KBM-7 (cell line): ENCODE measurements at regions not wholly inside any gene's neighbourhood (a gene's known extent, or its start where the extent isn't known, plus 50 kb on each side); places are given as distances from the start of the nearest gene placed in this dataset.
"Not testable (repeated sequence)": the region's sequence is repeated elsewhere in the genome, so short reads cannot be mapped to it uniquely, and the experiment has no call there.

ENCODE experiments used
- DNase-seq: peaks from one replicate; pipeline ENCODE4 v3.0.0-alpha.2; 2015
- in situ Hi-C: fragments of 300-500 bp; cut with MboI; formaldehyde crosslinking; loops from 2 replicates; pipeline ENCODE4 v1.14.3; 2020; ENCODE audit warnings: low sequenced_read_pairs, low pct_unique_long_range_greater_than_20kb, mixed read lengths

DNA sequence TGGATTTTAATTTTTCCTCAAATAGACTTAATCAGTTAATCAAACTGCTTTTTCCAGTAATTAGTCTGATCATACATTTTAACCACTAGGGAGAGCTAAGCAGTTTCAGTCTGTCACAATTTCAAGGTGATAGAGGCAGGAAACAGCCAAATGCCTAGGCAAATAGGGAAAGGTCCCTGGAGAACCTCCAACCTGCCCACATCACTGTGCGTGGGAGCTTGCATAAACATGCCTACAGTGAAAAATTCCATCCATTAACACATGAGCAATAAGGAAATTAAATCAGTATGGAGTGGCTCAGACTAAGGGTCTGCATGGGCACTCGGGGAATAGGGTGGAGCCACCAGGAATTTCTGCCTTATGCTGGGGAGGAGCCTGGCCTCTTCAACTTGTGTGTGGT is 74.6 kb downstream of the AASDHPPT start:
- in situ Hi-C loops = no loop called here
- no peak for DNase-seq

DNA sequence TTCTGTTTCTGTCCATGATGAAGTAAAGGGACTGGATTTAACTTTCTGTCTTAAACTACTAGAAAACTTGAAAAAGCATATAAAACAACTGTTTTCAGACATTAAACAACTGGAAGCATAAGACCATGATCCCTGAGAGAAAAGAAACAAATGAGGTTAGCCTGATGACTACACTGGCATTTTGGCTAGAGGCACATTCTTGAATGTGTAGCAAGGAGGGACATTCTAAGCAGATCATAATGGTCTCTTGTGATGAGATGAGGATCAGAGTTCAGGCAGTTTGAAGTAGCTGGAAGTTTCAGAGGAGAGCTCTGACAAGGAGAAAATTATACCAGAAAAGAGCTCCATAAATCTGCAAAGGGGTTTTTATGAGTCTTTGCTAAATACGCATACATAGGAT is 75.4 kb downstream of the AASDHPPT start:
- no peak for DNase-seq
- in situ Hi-C loops = no loop called here

DNA sequence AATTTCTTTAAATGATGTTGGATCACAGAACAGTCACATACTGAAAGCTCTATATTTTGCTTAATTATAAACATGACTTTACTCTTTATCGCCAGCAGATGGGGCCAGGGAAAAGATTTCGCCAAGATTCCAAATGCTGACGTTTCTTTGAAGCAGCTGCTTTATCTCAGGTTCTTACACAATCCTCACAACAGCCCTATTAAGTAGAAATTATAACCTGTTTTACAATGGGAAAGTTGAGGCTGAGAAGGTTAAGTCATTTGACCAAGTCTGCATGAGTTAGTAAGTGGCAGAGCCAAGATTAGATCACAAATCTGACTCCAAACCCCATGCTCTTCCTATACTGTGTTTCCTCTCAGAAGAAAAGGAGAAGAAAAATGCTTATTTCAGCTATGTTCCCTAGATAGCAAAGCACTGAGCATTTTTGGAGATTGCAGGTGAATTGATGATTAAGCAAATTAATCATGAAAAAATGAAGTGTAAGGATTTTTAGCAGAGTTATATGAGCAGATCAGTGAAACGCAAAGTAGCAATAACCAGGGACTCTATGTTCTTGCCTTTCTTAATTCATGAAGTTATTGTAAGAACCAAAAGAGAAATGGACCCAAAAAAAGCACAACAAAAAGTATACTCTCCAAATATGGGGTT is 79.0 kb downstream of the AASDHPPT start:
- peak; percentile 22 for DNase-seq
- in situ Hi-C loops = no loop called here

DNA sequence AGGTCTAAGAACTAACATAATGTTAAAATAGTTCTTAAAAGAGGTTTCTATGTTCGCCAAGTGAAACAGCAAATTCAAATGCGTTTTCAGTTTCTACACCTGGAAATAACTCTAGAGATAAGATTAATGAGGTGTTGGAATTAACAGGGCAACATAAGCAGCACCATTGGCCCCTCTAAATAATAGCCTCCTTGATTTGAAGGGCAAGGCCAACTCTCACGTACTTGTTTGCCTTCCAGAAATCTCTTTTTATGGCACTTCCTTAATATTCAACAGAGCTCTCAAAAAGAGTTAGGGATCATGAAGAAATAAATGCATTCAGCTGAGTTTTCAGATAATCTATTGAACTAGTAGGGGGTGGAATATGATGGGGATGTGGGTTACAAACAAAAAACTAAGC is 80.9 kb downstream of the AASDHPPT start:
- in situ Hi-C loops = no loop called here
- no peak for DNase-seq

DNA sequence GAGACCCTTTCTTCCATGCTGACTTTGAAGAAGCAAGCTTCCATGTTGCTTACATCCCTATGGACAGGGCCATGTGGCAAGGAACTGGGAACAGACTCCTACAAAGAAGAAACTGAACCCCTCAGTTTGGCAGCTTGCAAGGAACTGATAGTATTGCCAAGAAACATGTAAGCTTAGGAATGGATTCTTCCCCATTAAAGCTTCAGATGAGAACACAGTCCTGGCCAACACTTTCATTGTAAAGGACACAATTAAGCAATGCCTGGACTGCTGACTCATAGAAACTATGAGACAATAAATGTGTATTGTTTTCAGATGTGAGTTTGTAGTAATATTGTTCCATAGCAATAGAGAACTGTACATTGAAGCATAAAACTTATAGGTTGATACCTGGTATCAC is 82.4 kb downstream of the AASDHPPT start:
- in situ Hi-C loops = no loop called here
- DNase-seq = no peak

DNA sequence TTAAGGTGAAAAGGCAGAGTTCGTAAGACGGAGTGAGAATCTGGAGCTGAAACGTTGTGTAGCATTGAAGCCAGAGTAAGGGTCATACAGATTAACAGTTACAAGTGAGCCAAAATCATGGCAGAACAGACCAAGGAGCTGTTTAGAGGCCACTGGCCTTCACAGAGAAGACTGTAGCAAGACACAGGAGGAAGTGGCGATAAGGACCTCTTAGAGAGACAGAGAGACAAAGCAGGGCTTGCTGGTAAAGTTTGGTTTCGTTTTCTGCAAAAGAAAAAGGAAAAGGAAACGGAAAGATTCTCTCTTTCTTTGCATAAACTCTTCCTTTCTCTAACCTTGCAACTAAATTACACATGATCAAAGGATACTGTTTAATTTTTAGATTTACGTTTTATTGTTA is 83.0 kb downstream of the AASDHPPT start:
- DNase-seq = no peak
- in situ Hi-C loops = no loop called here

DNA sequence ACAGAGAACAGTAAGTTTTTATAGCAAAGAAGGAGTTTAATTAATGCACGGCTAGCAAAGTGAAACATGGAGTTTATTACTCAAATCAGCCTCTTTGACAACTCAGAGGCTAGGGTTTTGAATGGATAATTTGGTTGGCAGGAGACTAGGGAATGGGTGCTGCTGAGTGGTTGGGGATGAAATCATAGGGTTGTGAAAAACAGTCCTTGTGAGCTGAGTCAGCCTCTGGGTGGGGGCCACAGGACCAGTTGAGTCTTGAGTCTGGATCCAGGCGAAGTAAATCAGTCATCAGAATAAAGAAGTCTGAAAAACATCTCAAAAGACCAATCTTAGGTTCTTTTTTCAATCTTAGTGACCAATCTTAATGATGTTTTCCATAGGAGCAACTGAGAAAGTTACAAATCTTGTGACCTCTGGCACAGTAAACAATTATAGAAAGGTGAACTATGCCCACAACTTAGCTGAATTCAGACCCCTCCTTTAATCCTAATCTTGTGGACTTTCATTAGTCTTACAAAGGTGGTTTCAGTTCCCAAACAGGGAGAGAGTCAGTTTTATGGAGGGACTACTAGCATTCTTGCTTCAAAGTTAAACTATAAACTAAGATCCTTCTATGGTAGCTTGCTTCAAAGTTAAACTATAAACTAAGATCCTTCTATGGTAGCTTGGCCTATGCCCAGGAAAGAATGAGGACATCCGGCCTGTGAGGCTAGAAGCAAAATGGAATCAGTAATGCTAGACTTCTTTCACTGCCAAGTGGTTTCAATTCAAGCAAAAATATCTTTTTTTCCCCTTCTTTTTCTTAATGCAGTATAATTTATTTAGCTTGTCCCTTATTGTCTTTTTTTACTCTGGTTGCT is 84.5 kb downstream of the AASDHPPT start:
- in situ Hi-C loops = no loop called here
- DNase-seq = no peak

DNA sequence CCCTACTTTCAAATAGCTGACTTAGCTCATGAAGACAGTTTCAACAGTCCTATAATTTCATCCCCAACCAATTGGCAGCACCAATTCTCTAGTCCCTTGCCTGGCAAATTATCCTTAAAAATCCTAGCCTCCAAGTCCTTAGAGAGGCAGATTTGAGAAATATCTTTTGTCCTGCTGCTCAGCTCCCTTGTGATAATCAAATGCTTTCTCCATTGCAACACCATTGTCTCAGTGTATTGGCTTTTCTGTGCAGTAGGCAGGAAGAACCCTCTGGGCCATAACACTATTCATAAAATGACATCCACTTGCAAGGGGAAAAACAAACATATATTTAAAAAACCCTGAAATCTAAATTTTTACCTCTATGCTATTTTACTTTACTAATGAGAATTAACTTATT is 89.6 kb downstream of the AASDHPPT start:
- no peak for DNase-seq
- in situ Hi-C loops = no loop called here

DNA sequence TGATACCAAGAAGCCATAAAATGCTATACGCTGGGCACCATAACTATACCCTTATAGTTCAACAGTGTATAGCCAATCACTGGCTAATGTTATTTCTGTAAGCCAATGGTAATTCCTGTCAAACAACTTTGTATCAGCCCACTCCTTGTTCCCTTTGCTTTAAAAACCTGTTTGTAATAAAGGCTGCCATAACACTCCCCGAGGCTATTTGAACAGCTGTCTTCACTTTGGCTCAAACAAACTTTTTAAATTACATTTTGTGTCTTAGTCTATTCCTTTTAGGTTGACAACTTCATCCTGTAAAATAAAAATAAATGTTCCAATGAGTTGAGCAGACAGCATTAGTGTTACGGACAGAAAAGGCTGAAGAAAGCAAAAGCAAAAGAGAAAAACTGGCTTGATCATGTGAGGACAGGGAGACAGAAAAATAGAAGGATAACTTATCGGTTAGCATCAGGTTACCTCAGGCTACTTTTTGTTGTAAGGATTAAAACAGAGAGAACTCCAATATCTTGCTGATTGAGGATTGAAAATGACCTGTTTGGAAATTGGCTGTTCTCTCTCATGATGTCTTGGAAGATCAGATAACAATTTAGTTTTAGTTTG is 95.0 kb downstream of the AASDHPPT start:
- in situ Hi-C loops = no loop called here
- DNase-seq = no peak

DNA sequence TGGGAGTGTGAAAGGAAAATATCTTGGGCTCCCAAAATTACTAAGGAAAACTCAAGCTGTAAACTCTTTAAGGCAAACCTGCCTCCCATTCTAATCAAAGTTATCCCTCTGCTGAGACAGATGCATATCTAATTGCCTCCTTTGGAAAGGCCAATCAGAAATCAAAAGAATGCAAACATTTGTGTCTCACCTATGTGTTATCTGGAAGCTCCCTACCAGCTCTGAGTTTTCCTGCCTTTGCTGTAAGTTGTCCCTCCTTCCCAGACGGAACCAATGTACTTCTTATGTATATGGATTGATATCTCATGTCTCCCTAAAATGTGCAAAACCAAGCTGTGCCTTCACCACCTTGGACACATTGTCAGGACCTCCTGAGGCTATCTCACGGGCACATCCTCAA is 95.8 kb downstream of the AASDHPPT start:
- no peak for DNase-seq
- in situ Hi-C loops = no loop called here

DNA sequence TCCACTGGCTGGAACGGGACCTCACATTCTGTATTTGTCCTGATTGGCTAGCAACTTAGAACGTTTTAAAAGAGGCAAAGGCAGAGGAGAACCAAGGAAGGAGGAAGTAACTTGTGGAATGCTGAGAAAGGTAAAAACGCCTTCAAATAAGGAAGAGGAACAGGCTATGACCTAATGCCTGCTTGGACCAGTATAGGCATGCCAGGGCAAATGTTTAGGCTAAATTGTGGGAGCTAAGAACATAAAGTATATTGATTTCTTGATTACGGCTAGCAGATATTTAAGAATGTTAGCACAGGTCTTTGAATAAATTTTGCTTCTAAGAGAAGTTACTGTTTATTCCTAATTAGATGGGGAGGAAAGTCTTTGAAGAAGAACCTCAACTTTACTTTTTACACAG is 96.5 kb downstream of the AASDHPPT start:
- DNase-seq = peak; percentile 23
- in situ Hi-C loops = not testable (repeated sequence)

DNA sequence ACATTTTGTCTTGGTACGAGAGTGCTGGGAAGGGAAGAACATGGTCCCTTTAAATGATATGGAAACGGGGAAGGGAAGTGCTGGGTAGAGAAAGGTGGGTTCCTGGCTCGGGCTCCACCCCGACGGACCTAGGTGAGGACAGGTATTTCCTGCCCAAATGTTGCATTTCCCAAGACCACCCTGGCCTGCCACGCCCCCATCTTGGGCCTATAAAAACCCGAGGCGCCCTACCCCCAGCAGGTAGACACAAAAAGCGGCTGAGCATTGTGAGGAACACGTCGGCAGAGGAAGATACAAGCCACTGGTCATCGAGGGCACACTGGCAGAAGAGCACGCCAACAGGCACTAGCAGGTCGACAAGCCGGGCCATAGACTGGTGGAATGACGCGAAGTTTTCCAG is 99.4 kb downstream of the AASDHPPT start:
- in situ Hi-C loops = no loop called here

DNA sequence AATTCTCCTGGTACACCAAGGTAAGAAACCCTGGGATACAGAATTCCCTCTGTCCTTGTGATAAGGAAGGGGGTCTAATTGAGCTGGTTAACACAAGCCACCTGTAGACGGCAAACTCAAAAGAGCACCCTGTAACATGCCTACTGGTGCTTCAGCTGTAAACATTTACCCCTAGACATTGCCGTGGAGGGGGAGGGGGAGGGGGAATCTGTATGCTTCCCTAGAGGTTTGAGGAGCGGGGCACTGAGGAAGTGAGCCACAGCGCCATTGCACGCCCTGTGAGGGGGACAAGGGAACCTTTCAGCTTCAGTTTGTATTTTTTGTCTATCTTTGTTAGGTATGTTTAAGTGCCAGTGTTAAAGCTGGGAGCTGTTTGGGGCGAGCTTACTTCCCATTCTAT is 99.8 kb downstream of the AASDHPPT start:
- in situ Hi-C loops = no loop called here
- DNase-seq = no peak

More for the DNA sequence above, 99.4 kb downstream of the AASDHPPT start:
- no peak for DNase-seq

DNA sequence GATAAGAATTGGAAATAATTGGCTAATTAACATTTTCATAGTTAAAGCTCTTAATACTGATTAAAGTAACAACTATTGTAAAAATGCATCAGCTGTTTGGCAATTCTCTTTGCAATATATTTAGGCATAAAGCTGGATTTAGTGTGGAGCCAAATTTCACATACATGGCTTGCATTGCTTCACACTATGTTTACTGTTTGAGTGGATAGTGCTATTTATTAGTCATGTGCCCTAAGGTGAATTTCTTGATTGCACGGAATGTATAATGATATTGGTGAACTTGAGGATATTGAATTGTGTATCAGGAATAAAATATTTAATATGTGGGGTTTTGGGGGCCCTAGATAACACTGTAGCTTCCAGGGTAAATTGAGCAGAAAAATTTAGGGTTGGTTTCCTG is 100.9 kb downstream of the AASDHPPT start:
- in situ Hi-C loops = no loop called here
- no peak for DNase-seq

DNA sequence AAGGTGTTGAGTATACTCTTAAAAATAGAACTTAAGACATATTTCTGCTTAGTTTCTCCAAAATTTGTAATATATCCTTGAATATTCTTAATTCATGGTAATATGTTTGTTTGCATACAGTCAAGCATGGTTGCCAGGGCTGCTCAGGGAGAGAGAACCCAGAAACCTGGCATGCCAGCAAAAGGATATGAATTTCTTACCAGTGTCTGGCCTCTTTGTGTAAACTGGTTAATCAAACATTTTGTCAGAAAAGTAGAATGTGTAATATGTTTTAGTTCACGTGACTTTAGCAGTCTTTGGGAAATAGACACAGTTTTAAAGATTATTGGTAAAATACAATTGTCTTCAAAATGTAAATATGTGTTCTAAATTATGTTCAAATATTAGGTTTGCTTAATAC is 101.6 kb downstream of the AASDHPPT start:
- in situ Hi-C loops = no loop called here
- no peak for DNase-seq

DNA sequence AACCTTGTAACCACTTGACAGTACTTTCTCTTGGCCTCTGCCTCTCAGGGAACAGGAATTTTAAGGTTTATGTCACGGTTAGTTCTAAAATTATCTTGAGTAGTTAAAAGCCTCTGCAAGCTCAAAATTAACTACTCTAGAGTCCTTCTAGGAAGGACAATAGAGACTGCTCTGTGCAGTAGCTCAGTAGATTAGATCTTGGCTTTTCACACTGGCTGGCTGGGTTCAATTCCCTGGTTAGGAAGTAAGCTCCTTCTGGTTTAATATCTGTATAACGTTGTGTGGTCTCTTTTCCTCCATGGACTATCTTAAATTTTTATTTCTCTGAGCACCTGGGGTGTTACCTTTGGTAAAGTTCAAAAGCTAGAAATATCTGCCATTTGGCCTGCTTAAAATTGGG is 109.2 kb downstream of the AASDHPPT start:
- in situ Hi-C loops = no loop called here
- DNase-seq = no peak

DNA sequence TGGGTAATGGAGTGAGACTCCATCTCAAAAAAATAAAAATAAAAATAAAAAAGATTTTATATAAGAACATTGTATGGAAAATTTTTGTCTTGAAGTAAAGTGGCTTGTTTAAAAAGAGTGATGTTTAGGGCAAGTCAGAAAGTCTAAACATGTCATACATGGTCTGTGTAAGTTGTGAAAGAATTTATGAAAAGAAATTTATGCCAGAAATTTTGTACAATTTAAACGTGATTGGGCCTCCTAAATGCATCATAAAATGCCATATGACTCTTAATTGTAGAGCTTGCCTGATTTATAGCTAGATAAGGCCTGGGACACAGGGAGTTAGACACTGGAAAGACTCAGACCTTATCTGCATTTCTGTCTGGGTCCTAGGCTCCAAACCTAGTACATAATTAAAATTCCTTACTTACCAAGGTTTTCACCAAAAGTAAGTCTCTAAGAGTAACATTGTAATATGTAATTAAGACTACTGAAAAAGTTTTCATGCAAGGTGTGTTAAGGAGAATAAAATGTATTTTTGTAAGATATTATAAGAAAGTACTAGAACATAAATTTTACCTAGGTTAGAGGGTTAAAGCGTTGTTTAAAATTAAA is 110.5 kb downstream of the AASDHPPT start:
- DNase-seq = no peak
- in situ Hi-C loops = no loop called here

DNA sequence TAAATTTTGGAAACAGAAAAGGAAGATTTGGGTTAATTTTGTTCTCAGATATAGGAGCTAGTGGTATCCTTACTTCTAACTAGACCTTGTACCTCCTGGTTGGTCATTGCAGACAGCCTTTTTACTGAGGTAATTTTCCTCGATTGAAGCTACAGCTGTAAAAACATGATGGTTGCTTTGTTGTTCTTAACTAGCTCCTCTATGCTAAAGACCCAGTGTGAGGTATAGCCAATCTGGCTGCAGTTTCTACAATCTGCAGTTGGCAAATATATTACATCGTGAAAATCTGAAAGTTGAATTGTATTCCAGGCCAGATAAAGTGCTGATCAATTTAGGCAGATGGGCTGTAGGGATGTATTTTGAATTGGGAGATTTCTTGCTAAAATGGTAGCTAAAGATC is 116.5 kb downstream of the AASDHPPT start:
- DNase-seq = no peak
- in situ Hi-C loops = no loop called here

DNA sequence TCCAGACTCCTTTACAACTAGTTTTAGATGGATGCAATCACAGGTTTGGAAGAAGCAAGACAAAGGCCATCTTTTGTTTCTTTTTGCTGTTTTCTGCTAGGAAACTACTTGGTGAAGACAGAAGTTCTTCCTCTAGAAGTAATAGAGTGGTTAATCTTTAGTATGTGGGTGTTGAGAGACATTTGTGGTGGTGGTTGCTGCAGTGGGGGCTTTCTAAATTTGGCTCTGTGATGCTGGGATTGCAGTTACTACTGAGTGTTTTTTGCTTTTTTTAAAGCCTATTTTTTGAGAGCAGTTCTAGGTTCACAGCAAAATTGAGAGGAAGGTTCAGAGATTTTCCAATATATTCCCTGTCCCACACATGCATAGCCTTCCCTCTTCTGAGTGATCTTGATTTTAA is 120.0 kb downstream of the AASDHPPT start:
- in situ Hi-C loops = no loop called here
- DNase-seq = no peak

DNA sequence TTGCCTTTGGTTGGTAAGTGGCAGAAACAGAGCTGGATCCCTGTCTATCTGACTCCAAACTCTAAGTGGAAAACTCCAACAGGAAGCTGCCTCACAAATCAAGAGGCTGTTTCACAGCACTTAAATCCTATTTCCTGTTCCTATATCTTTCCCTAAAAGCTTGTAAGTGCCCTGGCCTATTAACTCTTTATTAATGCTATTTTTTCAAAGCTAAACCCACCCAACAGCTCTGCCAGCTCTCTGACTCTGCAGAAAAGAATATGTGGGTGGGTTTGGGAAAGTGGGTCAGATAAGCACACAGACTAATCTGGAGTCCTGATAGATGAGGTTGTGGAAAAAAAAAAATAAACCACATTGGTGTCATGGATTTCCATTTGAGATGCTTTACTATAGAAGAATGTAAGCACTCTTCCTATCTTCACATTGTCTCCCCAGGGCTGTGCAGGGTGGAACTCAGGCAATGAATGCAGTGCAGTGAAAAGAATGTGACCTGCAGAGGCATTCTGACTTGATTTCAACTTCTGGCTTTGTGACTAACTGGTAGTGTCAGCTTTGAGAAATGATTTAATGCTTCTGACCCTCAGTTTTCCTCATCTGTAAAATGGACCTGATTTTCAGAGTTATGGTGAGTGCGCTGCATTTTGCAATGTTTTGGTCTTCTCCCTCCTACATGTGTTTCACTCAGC is 125.6 kb downstream of the AASDHPPT start:
- DNase-seq = no peak
- in situ Hi-C loops = no loop called here
